T-helper 22 cell (primary cell): ENCODE measurements at regions not wholly inside any gene's neighbourhood (a gene's known extent, or its start where the extent isn't known, plus 50 kb on each side); places are given as distances from the start of the nearest gene placed in this dataset.

Experiments
- DNase-seq: peaks from one replicate; pipeline ENCODE4 v3.0.0-alpha.2; 2020; ENCODE audit warnings: low read depth

DNA sequence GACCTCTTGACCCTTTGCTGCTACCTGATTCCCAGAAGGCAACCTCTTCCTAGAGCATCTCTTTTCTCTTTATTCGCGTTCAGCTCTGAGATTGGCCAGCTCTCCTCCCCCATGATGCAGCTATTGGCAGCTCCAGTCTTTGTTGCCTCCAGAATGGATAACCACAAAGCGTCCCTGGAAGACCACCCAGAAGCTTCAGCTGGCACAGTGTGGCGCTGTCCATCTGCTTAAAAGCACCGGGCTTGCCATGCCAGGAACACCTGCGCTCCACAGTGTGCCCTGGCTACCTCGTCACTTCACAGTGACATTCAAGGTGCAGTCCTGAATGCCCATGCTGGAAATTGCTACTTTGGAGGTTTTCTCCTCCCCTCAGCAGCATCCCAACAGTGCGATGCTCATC, 353.9 kb downstream of the LMO4 start:
- no peak for DNase-seq

DNA sequence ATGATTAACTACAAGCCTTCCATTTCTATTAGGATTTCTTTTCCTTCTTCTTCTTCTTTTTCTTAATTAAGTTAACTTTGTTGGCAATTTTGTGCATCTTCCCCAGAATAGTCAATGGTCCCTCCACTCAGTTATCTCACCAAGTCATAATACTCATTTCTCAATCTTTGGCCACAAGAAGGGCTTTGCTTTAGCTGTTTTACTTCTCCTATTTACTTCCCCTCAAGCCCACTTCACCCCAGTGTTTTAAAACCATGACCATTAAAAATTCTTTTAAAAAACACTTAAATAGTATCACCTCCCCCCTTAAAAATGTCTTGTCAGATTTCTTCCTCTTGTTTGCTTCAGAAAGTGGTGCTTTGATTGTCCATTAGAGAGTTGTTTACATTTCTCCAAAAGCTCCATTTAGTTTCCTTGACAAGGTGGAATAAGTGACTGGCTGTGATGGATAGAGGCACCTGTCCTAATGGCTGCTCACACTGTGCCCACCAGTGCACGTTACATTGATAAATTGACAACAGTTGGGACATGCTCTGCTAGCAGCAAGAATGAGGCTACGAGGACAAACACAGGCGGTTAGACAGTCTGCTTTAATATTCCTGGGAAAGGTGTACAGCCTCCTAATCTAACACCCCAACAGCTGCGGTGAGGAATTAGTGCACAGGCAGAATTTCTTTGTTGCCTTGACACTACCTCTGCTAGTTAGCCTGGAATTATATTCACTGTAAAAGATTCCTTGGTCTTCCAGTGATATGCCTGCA, 354.7 kb downstream of the LMO4 start:
- DNase-seq = no peak

DNA sequence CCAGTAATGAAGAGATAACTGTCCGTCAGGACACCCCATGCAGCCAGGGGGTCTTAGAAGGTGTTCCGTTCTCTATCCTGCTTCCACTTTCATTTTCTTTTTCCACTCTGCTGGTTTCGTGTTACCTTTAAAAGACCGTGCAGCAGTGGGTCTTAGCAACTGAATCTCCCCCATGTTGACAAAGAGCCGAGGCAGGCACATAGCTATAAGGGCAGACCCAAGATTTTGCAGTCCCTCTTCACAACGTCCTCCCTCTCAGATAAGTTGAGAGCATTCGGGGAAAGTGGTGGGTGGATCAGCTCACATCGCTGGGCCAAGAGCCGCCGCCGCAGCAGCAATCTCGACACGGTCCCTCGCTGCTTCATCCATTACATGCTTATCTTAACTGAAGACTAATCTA, 355.5 kb downstream of the LMO4 start:
- no peak for DNase-seq

DNA sequence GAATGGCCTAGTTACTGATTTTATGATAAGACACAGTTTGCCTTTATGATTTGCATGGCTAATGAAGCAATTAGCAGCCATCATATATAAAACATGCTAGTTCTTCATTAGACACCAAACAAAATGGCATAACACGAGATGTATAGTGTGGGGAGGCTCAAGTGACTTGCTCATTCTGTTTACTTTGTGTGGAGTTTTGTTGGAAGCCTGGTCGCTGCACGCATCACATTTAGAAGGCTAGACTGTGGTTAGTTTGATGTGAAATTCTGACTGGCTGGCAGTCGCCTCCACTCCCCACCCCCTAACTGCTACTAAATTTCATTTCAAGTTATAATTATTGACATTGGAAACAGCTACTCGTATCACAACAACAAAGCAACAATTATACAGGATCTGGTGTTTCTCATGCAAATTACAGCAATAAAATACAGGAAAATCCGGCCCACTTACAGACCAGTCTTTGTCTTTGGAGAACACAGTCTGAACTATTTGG, 356.1 kb downstream of the LMO4 start:
- DNase-seq = no peak

DNA sequence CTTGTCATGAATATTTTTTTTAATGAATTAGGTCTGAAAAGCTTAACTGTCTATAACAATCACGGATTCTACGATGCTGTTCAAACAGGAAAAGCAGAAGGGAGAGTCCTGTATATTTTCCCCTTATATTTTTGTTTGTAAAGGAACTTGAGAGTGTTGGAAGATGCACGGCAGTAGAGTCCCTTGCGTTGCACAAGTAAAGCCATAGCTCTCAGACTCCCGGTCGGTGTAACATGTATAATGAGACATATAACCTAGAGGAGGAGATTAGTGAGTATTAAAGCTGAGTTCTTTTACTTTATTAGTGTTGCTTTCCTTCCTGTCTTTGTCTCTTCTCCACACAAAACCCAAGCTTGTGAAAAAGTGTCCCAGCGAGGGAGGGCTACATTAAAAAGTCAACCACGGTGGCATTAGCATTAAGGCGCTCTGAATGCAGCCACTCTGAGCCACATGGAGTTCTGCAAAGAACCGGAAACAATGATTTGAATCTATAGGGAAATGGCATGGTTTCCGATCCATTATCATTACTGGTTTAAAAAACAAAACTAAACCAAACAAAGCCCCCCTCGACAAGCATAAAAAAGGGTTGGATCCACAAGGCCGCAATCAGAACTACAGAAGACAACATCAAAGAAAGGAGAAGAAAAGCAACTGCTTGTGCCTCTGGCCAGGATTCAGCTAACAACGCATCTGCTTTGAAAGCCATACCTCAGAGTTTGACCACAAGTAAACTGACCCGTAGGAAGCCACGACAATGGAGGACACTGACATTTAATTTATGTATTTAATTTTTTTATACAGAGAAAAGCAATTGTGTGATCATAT, 356.8 kb downstream of the LMO4 start:
- DNase-seq = no peak

DNA sequence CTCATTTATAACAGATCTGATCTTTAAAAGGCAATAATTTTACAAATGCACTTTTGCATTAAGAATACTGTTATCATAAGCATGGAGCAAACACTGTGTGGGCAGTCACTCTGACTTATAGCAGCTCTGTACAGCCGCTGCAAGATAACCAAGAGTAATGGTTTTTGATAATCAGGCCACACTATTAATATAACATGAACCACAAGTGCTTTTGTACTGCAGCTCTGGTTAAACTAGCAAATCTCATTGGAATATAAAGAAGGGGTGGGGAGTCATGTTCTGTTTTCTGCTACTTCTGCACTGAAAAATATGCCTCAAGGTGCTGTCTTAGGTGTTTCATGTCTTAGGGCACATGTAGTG, 357.4 kb downstream of the LMO4 start:
- DNase-seq = no peak

DNA sequence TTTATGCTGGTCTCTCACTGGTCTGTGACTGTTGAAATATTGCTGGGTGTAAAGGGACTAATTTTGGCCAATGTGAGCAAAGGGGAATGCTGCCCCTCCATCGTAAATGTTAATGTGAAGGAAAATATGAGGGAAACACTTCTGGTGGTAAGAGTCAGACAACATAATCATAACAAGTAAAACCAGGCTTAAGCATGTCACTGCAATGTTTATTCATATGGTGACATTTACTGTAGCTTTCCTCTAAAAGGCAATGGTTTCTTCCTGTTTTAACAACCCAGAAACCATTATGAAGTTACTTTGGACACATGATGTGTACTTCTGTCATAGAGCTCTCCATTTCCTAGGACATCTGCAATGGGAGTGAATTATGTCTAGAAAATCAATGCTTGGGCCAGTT, 358.0 kb downstream of the LMO4 start:
- no peak for DNase-seq

DNA sequence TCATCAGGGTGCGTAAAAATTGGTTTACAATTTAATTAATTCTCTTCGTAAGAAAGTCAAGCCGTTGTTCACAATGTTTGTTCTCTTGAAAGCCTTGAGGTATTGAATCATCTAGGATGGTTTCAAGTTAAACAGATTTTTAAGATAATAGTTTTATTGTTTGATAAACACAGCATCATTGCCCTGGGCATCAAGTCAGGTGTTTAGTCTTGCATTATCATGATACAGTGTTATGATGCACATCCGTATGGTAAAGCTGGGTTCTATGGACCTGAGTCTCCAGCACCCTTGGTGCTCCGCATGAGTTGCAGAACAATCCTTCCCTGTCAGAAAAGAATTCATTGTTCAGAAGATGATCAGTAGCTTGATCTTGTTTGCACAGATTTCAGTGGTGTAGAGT, 359.5 kb downstream of the LMO4 start:
- no peak for DNase-seq

DNA sequence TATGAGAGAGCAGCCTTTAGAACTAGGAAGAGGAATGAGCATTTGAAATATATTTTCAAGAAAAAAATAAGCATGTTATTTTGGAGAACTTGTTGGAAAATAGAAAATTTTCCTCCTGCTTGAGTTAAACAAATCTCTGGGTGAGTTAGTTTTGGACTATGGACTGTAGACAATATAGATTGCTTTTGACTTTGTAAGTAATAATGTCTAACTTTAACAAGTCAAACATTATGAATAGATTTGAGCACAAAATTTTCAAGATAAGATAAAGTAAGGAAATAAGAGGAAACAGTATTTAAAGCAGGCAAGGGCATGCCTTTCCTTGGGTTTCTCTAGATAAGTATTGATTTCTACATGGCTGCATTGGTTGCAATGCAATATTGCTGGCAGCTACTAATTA, 360.8 kb downstream of the LMO4 start:
- DNase-seq = no peak

DNA sequence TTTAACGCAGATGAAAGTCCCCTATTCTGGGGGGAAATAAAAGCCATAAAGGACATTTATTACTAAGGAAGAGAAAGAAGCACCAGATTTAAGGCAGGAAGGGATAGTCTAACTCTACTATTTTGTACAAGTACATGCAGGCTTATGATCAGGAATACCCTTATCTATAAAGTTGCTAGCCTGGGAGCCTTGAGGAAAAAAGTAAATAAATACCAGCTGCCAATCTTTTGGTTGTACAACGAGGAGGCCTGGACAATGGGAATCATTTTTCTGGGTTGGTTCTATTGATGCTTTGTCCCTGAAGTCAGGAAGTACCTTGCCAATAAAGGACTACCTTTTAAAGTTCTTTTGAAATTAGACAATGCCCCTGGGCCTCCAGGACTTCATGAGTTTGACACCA, 367.8 kb downstream of the LMO4 start:
- no peak for DNase-seq

DNA sequence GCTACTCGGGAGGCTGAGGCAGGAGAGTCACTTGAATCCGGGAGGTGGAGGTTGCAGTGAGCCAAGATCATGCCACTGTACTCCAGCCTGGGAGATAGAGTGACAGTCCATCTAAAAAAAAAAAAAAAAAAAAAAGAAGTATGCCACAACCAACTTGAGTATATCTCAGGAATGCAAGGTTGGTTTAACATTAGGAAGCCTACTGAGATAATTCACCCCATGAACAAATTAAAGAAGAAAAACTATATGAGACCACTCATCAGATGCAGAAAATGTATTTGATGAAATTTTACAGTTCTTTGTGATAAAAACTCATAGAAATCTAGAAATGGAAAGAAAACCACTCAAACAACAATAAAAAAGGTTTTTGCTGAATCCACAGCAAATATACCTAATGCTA, 373.8 kb downstream of the LMO4 start:
- no peak for DNase-seq

DNA sequence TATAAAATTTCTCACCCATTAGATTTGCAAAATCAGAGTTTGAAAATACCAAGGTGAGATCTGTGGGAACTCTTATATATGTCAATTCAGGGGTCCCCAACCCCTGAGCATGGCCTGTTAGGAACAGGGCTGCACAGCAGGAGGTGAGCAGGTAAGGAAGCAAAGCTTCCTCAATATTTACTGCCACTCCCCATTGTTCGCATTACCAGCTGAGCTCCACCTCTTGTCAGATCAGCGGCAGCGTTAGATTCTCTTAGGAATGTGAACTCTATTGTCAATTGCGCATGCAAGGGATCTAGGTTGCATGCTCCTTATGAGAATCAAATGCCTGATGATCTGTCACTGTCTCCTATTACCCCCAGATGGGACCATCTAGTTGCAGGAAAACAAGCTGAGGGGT, 376.6 kb downstream of the LMO4 start:
- no peak for DNase-seq

DNA sequence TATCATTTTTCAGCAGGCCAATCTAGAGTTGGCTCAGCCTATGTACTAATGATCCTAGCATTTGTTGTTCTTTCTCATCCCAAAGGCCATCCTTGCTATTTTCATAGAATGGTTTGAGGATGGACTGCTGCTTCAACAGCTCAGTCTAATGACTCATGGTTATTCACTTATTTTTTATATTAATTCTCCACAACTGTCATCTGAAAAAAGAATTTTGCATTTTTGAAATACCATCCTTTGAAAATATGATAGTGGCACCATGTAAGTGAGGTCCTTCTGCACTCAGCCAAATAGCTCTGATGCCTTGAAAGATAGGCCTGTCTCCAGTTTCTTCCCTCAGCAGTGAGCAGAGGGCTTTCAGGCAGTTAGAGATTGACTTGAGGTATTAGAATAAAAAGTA, 377.5 kb downstream of the LMO4 start:
- no peak for DNase-seq

DNA sequence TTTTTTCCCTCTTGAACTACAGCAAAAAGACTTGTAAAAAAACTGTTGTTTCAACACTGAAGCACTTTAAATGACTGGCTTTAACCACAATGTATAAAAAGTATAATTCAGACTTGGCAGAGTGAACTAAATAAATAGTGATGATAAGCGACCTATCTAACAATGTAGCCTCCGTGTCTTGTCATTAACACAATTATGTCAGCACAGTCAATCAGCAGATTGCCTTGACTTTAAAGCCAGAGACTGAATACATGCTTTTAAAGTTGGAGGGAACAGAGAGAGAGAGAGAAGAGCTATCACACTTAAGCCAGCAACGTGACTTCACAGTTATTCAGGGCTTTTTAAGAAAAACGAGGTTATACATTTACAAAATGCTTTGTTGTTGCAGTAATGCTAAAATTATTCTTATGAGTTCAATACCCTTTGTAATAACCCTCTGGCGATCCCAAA, 378.1 kb downstream of the LMO4 start:
- DNase-seq = no peak

DNA sequence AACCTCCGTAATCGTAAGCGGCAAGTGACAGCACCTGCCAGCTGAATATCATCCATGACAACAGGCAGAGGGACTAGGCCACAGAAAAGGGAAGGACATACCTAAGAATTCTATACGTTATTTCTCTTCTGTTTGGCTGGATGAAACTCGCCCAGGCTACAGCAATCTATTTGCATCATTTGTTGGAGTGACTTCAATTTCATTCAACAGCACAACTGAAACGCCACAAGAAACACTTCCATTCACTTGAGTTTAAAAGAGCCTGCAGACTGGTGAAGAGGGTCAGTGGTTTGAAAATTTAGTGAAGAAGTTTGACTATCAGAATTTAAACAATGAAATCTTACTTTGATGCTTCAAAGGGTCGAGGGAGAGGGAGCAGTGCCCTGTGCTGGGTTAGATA, 378.7 kb downstream of the LMO4 start:
- no peak for DNase-seq

DNA sequence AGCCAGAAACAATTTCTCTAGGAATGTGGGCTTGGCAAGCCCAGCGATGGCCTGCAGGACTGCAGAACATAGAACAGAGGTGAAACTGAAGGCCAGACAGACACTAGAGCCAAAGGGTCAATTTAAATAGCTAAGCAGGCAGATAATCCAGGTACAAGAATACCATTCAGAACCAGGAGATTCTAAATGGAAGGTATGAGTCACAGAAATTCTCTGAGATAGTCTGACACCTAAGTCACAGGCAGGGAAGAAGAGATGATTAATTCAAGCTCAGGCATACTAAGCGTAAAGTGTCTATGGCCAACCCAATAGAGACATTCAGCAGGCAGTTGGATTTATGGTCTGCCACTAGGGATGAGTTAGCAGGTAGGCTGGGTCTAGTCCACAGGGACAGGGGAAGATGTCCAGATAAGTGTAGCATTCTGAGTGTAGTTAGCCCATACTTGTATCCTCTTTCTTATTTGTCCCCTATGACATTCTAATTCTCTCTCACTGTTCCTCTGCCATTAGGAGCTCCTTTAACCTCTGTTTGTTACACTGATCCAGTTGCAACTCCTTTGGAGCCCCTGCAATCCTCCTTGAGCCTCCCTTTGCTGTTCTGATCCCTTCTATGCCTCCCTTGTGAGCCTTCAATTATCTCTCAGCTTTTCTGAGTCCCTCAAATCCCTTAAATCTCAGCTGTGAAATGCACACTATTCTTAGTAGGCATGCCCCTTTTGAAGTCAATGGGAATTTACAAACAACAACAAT, 383.8 kb downstream of the LMO4 start:
- DNase-seq = no peak

DNA sequence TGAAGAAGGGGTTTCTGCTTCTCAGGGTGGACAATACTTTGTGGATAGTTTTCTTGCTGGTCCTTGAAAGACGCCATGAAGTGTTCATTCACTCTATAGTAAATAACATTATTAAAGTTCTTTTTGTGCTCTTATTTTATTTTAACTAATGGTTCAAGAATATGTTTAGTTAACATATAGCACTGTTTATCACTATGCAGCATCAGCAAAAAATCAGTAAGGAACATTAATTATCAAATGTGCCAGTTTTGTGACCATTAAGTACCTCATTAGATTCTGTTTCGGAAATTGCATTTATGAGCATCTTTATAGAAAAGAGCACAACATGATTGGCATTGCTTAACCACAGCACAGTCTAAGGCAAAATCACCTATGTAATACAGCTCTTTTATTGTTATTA, 385.6 kb downstream of the LMO4 start:
- DNase-seq = no peak

DNA sequence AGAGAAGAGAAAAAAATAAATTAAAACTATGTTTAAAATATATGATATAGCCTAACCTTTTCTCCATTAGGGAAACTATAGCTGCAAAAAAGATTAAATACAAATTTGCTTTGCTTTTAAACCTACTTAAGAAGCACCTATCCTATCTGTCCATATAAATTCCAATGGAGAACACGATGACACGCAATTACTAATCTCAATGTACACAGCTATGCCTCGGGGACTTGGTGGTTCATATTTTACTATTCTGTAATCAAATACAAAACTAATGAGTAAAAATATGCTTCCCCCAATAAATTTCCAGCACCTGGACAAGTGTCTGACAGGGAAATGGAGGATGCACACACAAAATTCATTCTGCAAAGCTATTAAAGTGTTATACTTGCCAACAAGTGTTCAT, 386.4 kb downstream of the LMO4 start:
- DNase-seq = no peak

DNA sequence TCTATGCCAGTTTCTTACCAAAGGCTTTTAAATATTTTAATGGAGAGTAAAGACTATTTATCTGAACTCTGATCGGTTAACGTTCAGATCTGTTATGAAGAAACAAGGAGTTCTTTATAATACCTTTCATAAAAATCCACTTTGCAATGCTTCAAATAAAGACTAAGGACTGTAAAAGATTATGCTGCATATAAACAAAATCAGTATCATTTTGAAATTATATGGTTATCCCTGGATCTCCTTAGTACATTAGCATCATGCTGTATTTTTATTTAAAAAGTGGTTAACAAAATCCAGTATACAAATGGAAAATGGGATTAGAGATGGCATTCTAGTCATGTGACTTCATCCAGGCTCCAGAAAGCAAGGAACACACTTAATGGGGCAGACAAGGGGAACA, 386.8 kb downstream of the LMO4 start:
- DNase-seq = no peak

DNA sequence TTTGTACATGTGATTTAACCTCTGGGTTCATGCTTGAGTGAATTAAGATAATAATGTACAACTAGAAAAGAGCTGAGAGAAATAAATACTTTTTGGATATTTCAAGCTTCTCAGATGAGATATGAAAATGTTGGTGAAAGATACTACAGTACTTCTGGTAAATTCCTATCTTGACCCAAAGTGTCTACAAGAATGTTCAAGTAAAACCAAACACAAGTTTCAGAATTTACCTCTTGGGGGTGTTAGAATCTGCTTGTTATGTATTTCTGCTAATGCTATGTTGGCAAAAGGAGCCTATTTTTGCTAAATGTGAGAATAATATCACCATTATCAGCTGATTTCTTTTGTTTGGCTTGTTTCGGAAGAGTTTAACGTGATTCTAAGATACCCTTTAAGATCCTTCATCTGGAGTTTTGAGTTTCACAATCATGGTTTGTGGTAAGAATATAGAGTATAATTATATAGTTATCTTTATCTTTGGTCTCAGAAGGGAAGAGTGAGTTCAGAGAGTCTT, 388.5 kb downstream of the LMO4 start:
- DNase-seq = no peak

DNA sequence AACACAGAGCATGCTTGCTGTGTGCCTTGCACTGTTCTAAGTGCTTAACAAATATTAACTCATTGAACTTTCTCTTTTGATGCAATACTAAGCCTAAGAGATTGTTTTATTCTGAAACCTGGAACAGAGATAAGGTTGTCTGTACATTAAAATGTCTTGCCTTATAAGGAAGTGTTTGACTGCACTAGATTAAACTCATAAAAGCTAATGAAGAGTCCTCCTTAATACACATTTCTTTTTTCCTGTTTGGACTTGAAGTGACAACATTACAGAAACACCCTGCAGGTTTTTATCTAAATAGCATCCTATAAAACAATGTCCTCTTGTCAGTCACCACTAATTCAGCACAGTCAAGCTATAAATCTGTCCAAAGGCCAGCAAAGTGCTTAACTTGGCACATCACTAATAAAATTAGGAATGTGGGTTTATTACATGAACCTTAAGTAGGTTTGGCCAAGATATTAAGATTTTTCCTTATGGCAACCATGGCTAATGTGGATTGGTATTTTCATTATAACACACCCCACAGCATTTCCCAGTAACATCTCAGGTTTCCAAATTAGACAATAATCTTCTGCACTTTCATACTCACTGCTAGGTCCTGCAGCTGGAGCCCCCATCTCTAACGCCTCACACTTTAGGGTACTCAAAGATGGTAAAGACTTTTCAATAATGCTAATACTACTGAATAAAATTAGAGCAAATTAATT, 389.7 kb downstream of the LMO4 start:
- no peak for DNase-seq

DNA sequence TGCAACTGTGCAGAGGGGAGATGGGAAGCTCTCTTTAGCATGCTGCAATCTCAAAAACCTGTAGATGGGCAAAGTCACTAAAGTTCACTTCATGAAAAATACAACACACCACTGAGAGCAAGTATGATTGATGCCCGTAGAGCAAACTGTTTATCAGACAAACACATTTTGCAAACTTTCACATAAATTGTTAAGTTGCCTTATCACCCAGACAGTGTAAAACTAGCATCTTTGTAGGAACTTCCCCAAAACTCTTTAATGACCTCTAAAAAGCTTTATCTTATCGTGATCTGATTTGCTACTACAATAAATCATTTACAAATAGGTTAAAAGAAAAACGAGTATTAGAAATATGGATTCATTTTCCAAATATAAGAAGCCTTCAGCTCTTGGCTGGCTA, 391.0 kb downstream of the LMO4 start:
- no peak for DNase-seq
